ENCODE measurements at regions not wholly inside any gene's neighbourhood (a gene's known extent, or its start where the extent isn't known, plus 50 kb on each side); places are given as distances from the start of the nearest gene placed in this dataset.

GRCh38 chr2:207403950-207404349 is 125.8 kb upstream of the CREB1 start:
- Histone ChIP-seq H3K79me2 (ENCODE audit: insufficient read depth, low read length) (no peaks in the 10 kb centered on the region), H4K20me1 (ENCODE audit: insufficient read depth) (no peaks in the 10 kb centered on the region), H3K9ac (ENCODE audit: low read length) (no peak overlapping the region), H3K27me3 (ENCODE audit: insufficient read depth, low read length) (no peaks in the 10 kb centered on the region), H3K4me1 (ENCODE audit: control insufficient read depth in 1 of 2, insufficient read depth in 2 of 2, low read length in 2 of 2) (no peaks in the 10 kb centered on the region), H3K27ac (ENCODE audit: low read depth, low read length) (no peak overlapping the region), H3K9me2 (ENCODE audit: insufficient read depth) (no peaks in the 10 kb centered on the region), H3K4me3 (replicated peaks in 1 of 2; ENCODE audit: low read depth in 1 of 2, low read length in 2 of 2) (no peak overlapping the region), H3K4me2 (ENCODE audit: low read length) (no peak overlapping the region), H3K36me3 (ENCODE audit: control insufficient read depth in 1 of 2, insufficient read depth in 2 of 2, low read length in 2 of 2) (no peaks in the 10 kb centered on the region), H3K9me3 (ENCODE audit: control insufficient read depth in 1 of 2, insufficient read depth in 1 of 2, low read depth in 1 of 2, low read length in 2 of 2) (no peaks in the 10 kb centered on the region), H2AFZ (ENCODE audit: low read depth, low read length, poor library complexity, severe bottlenecking) (no peak overlapping the region)
- ATAC-seq (no peak), DNase-seq (ENCODE audit: low read depth, low spot score) (no peak)
- intact Hi-C loops (cut with micrococcal nuclease), result no loop called here
- no peak for TF ChIP-seq EGR1 (IDR thresholded peaks at IDR 0.05; ENCODE audit: low read depth)
- TF ChIP-seq JUND (IDR thresholded peaks at IDR 0.05), result no peak
- no peak for TF ChIP-seq SIN3A (IDR thresholded peaks at IDR 0.05; ENCODE audit: low read depth)
- no peak for TF ChIP-seq YY1 (IDR thresholded peaks at IDR 0.05; ENCODE audit: extremely low read depth, insufficient replicate concordance, low read depth, low read length)
- TF ChIP-seq FOSL1 (IDR thresholded peaks at IDR 0.05; ENCODE audit: low read depth), result no peak
- TF ChIP-seq, protein P1, sequence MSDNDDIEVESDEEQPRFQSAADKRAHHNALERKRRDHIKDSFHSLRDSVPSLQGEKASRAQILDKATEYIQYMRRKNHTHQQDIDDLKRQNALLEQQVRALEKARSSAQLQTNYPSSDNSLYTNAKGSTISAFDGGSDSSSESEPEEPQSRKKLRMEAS (IDR thresholded peaks at IDR 0.05), result no peak
- TF ChIP-seq ELF1 (IDR thresholded peaks at IDR 0.05; ENCODE audit: borderline replicate concordance, low read depth), result no peak
- POLR2A ChIA-PET, result no interaction called here
- CTCF ChIA-PET, result no interaction called here
- BruUV-seq (replicated peaks), result no TSS peak
- RAD21 ChIA-PET (ENCODE audit: low non-redundant PET in 1 of 2, low total read pairs in 2 of 2, uncharacterized antibody in 2 of 2, unreplicated experiment in 2 of 2), result no interaction called here

GRCh38 chr2:207405150-207405549 is 124.6 kb upstream of the CREB1 start:
- no peak overlapping the region for H3K27ac ChIP-seq (ENCODE audit: low read depth, low read length)
- H3K79me2 ChIP-seq (ENCODE audit: insufficient read depth, low read length), result no peaks in the 10 kb centered on the region
- no peaks in the 10 kb centered on the region for H3K4me1 ChIP-seq (ENCODE audit: control insufficient read depth in 1 of 2, insufficient read depth in 2 of 2, low read length in 2 of 2)
- intact Hi-C loops (cut with micrococcal nuclease), result no loop called here
- H2AFZ ChIP-seq (ENCODE audit: low read depth, low read length, poor library complexity, severe bottlenecking), result no peak overlapping the region
- ChIA-PET RAD21 (ENCODE audit: low non-redundant PET in 1 of 2, low total read pairs in 2 of 2, uncharacterized antibody in 2 of 2, unreplicated experiment in 2 of 2) (no interaction called here), POLR2A (no interaction called here), CTCF (no interaction called here)
- no peak overlapping the region for H3K9ac ChIP-seq (ENCODE audit: low read length)
- H3K27me3 ChIP-seq (ENCODE audit: insufficient read depth, low read length), result no peaks in the 10 kb centered on the region
- H3K9me3 ChIP-seq (ENCODE audit: control insufficient read depth in 1 of 2, insufficient read depth in 1 of 2, low read depth in 1 of 2, low read length in 2 of 2), result no peaks in the 10 kb centered on the region
- BruUV-seq (replicated peaks), result no TSS peak
- TF ChIP-seq JUND (IDR thresholded peaks at IDR 0.05) (no peak), ZNF274 (IDR thresholded peaks at IDR 0.05; ENCODE audit: low read depth, low read length) (no peak), TCF7L2 (IDR thresholded peaks at IDR 0.05; ENCODE audit: borderline replicate concordance, extremely low read depth, insufficient read depth, insufficient read length) (no peak), SRF (IDR thresholded peaks at IDR 0.05; ENCODE audit: low read depth) (no peak), REST (IDR thresholded peaks at IDR 0.05; ENCODE audit: low read depth) (no peak), SIN3A (IDR thresholded peaks at IDR 0.05; ENCODE audit: low read depth) (no peak), EGR1 (IDR thresholded peaks at IDR 0.05; ENCODE audit: low read depth) (no peak), YY1 (IDR thresholded peaks at IDR 0.05; ENCODE audit: extremely low read depth, insufficient replicate concordance, low read depth, low read length) (no peak), POLR2A (IDR thresholded peaks at IDR 0.05; ENCODE audit: borderline replicate concordance, extremely low read depth, insufficient read depth, insufficient read length) (no peak)
- DNase-seq (ENCODE audit: low read depth, low spot score) (no peak), ATAC-seq (no peak)
- H3K4me2 ChIP-seq (ENCODE audit: low read length), result no peak overlapping the region
- no peaks in the 10 kb centered on the region for H3K9me2 ChIP-seq (ENCODE audit: insufficient read depth)
- no peaks in the 10 kb centered on the region for H4K20me1 ChIP-seq (ENCODE audit: insufficient read depth)
- H3K36me3 ChIP-seq (ENCODE audit: control insufficient read depth in 1 of 2, insufficient read depth in 2 of 2, low read length in 2 of 2), result no peaks in the 10 kb centered on the region
- no peak overlapping the region for H3K4me3 ChIP-seq (replicated peaks in 1 of 2; ENCODE audit: low read depth in 1 of 2, low read length in 2 of 2)
